ENCODE measurements at regions not wholly inside any gene's neighbourhood (a gene's known extent, or its start where the extent isn't known, plus 50 kb on each side); places are given as distances from the start of the nearest gene placed in this dataset.
"Not testable (repeated sequence)": the region's sequence is repeated elsewhere in the genome, so short reads cannot be mapped to it uniquely, and the experiment has no call there.

GRCh38 chr12:93231938-93232337, 145.8 kb upstream of the NUDT4 start:
- no peak for TF ChIP-seq POLR2A (IDR thresholded peaks at IDR 0.05; ENCODE audit: low read depth, low read length)
- FAIRE-seq = no peak
- no peak for DNase-seq (ENCODE audit: insufficient read length, low spot score)

GRCh38 chr12:93234641-93235040, 143.1 kb upstream of the NUDT4 start:
- TF ChIP-seq POLR2A (IDR thresholded peaks at IDR 0.05; ENCODE audit: low read depth, low read length) = no peak
- DNase-seq (ENCODE audit: insufficient read length, low spot score) (no peak), FAIRE-seq (no peak)

- DNase-seq (ENCODE audit: insufficient read length, low spot score) (no peak), FAIRE-seq (no peak)
- no peak for TF ChIP-seq POLR2A (IDR thresholded peaks at IDR 0.05; ENCODE audit: low read depth, low read length)
Observed at GRCh38 chr12:93235881-93236280, 141.8 kb upstream of the NUDT4 start.

- no peak for TF ChIP-seq POLR2A (IDR thresholded peaks at IDR 0.05; ENCODE audit: low read depth, low read length)
- DNase-seq (ENCODE audit: insufficient read length, low spot score) (no peak), FAIRE-seq (no peak)
Observed at GRCh38 chr12:93237235-93237915, 140.3 kb upstream of the NUDT4 start.

GRCh38 chr12:93238512-93239262, 139.0 kb upstream of the NUDT4 start:
- not testable (repeated sequence) for FAIRE-seq; DNase-seq (ENCODE audit: insufficient read length, low spot score)

- not testable (repeated sequence) for FAIRE-seq
Observed at GRCh38 chr12:93239789-93240188, 137.9 kb upstream of the NUDT4 start.

GRCh38 chr12:93242154-93242972, 135.4 kb upstream of the NUDT4 start:
- no peak for DNase-seq (ENCODE audit: insufficient read length, low spot score)
- TF ChIP-seq POLR2A (IDR thresholded peaks at IDR 0.05; ENCODE audit: low read depth, low read length) = no peak
- no peak for FAIRE-seq

More at GRCh38 chr12:93239789-93240188, 137.9 kb upstream of the NUDT4 start:
- not testable (repeated sequence) for DNase-seq (ENCODE audit: insufficient read length, low spot score)

GRCh38 chr12:93243382-93243688, 134.4 kb upstream of the NUDT4 start:
- FAIRE-seq (no peak), DNase-seq (ENCODE audit: insufficient read length, low spot score) (no peak)
- TF ChIP-seq POLR2A (IDR thresholded peaks at IDR 0.05; ENCODE audit: low read depth, low read length) = no peak

GRCh38 chr12:93243689-93244513, 133.8 kb upstream of the NUDT4 start:
- DNase-seq (ENCODE audit: insufficient read length, low spot score) (no peak), FAIRE-seq (no peak)
- no peak for TF ChIP-seq POLR2A (IDR thresholded peaks at IDR 0.05; ENCODE audit: low read depth, low read length)

GRCh38 chr12:93244514-93245077, 133.1 kb upstream of the NUDT4 start:
- TF ChIP-seq POLR2A (IDR thresholded peaks at IDR 0.05; ENCODE audit: low read depth, low read length) = no peak
- FAIRE-seq = no peak
- DNase-seq (ENCODE audit: insufficient read length, low spot score) = no peak

- TF ChIP-seq POLR2A (IDR thresholded peaks at IDR 0.05; ENCODE audit: low read depth, low read length) = no peak
- DNase-seq (ENCODE audit: insufficient read length, low spot score) (no peak), FAIRE-seq (no peak)
Observed at GRCh38 chr12:93245543-93245942, 132.2 kb upstream of the NUDT4 start.

GRCh38 chr12:93247313-93247991, 130.3 kb upstream of the NUDT4 start:
- FAIRE-seq (no peak), DNase-seq (ENCODE audit: insufficient read length, low spot score) (no peak)
- no peak for TF ChIP-seq POLR2A (IDR thresholded peaks at IDR 0.05; ENCODE audit: low read depth, low read length)

- FAIRE-seq = no peak
- TF ChIP-seq POLR2A (IDR thresholded peaks at IDR 0.05; ENCODE audit: low read depth, low read length) = no peak
- no peak for DNase-seq (ENCODE audit: insufficient read length, low spot score)
Observed at GRCh38 chr12:93252221-93252620, 125.5 kb upstream of the NUDT4 start.

Data from H54 (cell line).